HEK293 (cell line): ENCODE measurements at regions not wholly inside any gene's neighbourhood (a gene's known extent, or its start where the extent isn't known, plus 50 kb on each side); places are given as distances from the start of the nearest gene placed in this dataset.

Source experiments
- CTCF ChIA-PET: fragments of 350-600 bp; formaldehyde crosslinking; extraction: SDS; loops from one replicate; lab custom pipeline; 2021; ENCODE audit warnings: antibody characterized with exemption; lab: Yijun Ruan, JAX
- POLR2A ChIA-PET: fragments of 300-600 bp; formaldehyde crosslinking; extraction: SDS; loops from one replicate; lab custom pipeline; 2020; ENCODE audit warnings: antibody characterized with exemption, inconsistent platforms; lab: Yijun Ruan, JAX
- H3K27ac ChIP-seq: fragments of 200-500 bp; sonication (Bioruptor generic); 2 replicates; pipeline ENCODE4 v1.5.1; 2014; ENCODE audit warnings: low read depth, low read length, control low read depth, inconsistent platforms; ENCODE audit errors: extremely low read depth
- H3K36me3 ChIP-seq, 2 experiments: fragments of 200-500 bp in 1 of 2; sonication (Bioruptor generic) in 1 of 2; 1 replicate in 1 of 2; 2 replicates in 1 of 2; pipeline ENCODE4 v1.5.1; 2014 to 2017; ENCODE audit warnings: inconsistent platforms in 2 of 2, low read length in 2 of 2; ENCODE audit not compliant: control insufficient read depth in 2 of 2, insufficient read depth in 1 of 2
- H3K4me1 ChIP-seq: fragments of 200-500 bp; sonication (Bioruptor generic); 2 replicates; pipeline ENCODE4 v1.5.1; 2014; ENCODE audit warnings: mild to moderate bottlenecking, low read length, inconsistent platforms; ENCODE audit not compliant: control insufficient read depth, insufficient read depth
- H3K4me3 ChIP-seq: 2 replicates; pipeline ENCODE4 v1.5.1; 2011; ENCODE audit warnings: low read depth, mild to moderate bottlenecking, control low read depth, low read length, moderate library complexity
- H3K9me3 ChIP-seq: fragments of 200-500 bp; sonication (Bioruptor generic); 2 replicates; pipeline ENCODE4 v1.5.1; 2014; ENCODE audit warnings: low read depth, low read length, inconsistent platforms; ENCODE audit not compliant: control insufficient read depth, insufficient read depth
- BCL6B ChIP-seq: fragments of 450-650 bp; formaldehyde crosslinking; IDR thresholded peaks from 2 replicates; pipeline ENCODE4 v1.5.1; 2017; ENCODE audit warnings: missing biosample characterization, missing genetic modification characterization
- HOXD13 ChIP-seq: sonication (generic); formaldehyde crosslinking; IDR thresholded peaks from 2 replicates; pipeline ENCODE4 v1.8.0; 2022; ENCODE audit warnings: missing genetic modification reagents, borderline replicate concordance
- OVOL3 ChIP-seq: fragments of 450-650 bp; formaldehyde crosslinking; IDR thresholded peaks from 2 replicates; pipeline ENCODE4 v1.5.1; 2016; ENCODE audit warnings: missing biosample characterization, missing genetic modification characterization
- SP2 ChIP-seq: fragments of 450-650 bp; formaldehyde crosslinking; IDR thresholded peaks from 2 replicates; pipeline ENCODE4 v1.5.1; 2016; ENCODE audit warnings: missing biosample characterization, missing genetic modification characterization
- SP3 ChIP-seq: fragments of 450-650 bp; formaldehyde crosslinking; IDR thresholded peaks from 2 replicates; pipeline ENCODE4 v1.5.1; 2016; ENCODE audit warnings: missing biosample characterization, missing genetic modification characterization
- TRIM28 ChIP-seq: IDR thresholded peaks from 2 replicates; pipeline ENCODE4 v1.6.1; 2011; ENCODE audit warnings: low read length, control low read depth, borderline replicate concordance
- YY1 ChIP-seq: fragments of 450-650 bp; formaldehyde crosslinking; IDR thresholded peaks from 2 replicates; pipeline ENCODE4 v1.5.1; 2018; ENCODE audit warnings: missing biosample characterization, missing genetic modification characterization
- ZBTB10 ChIP-seq: fragments of 450-650 bp; formaldehyde crosslinking; IDR thresholded peaks from 2 replicates; pipeline ENCODE4 v1.5.1; 2016; ENCODE audit warnings: missing biosample characterization, missing genetic modification characterization
- ZNF146 ChIP-seq: fragments of 450-650 bp; formaldehyde crosslinking; IDR thresholded peaks from 2 replicates; pipeline ENCODE4 v1.5.1; 2016; ENCODE audit warnings: missing biosample characterization, missing genetic modification characterization
- ZNF148 ChIP-seq: fragments of 450-650 bp; formaldehyde crosslinking; IDR thresholded peaks from 2 replicates; pipeline ENCODE4 v1.5.0; 2017; ENCODE audit warnings: missing biosample characterization, missing genetic modification characterization, borderline replicate concordance
- ZNF157 ChIP-seq: fragments of 450-650 bp; formaldehyde crosslinking; IDR thresholded peaks from 2 replicates; pipeline ENCODE4 v1.5.1; 2016; ENCODE audit warnings: missing biosample characterization, missing genetic modification characterization
- ZNF174 ChIP-seq: fragments of 450-650 bp; formaldehyde crosslinking; IDR thresholded peaks from 2 replicates; pipeline ENCODE4 v1.5.0; 2017; ENCODE audit warnings: missing biosample characterization, mild to moderate bottlenecking, missing genetic modification characterization
- ZNF19 ChIP-seq: fragments of 450-650 bp; formaldehyde crosslinking; IDR thresholded peaks from 2 replicates; pipeline ENCODE4; 2016; ENCODE audit warnings: missing biosample characterization, missing genetic modification characterization, low read depth
- ZNF280D ChIP-seq: fragments of 450-650 bp; formaldehyde crosslinking; IDR thresholded peaks from 2 replicates; pipeline ENCODE4 v1.5.1; 2016; ENCODE audit warnings: missing biosample characterization, missing genetic modification characterization
- ZNF341 ChIP-seq: fragments of 450-650 bp; formaldehyde crosslinking; IDR thresholded peaks from 2 replicates; pipeline ENCODE4; 2016; ENCODE audit warnings: low read depth, missing biosample characterization, missing genetic modification characterization
- ZNF473 ChIP-seq: fragments of 450-650 bp; formaldehyde crosslinking; IDR thresholded peaks from 2 replicates; pipeline ENCODE4 v1.5.1; 2017; ENCODE audit warnings: missing biosample characterization, missing genetic modification characterization
- ZNF48 ChIP-seq: fragments of 450-650 bp; formaldehyde crosslinking; IDR thresholded peaks from 2 replicates; pipeline ENCODE4 v1.5.1; 2016; ENCODE audit warnings: missing biosample characterization, missing genetic modification characterization
- ZNF510 ChIP-seq: fragments of 450-650 bp; formaldehyde crosslinking; IDR thresholded peaks from 2 replicates; pipeline ENCODE4 v1.5.1; 2018; ENCODE audit warnings: mild to moderate bottlenecking, missing genetic modification characterization, missing biosample characterization; ENCODE audit not compliant: insufficient replicate concordance
- ZNF513 ChIP-seq: fragments of 450-650 bp; IDR thresholded peaks from 2 replicates; pipeline ENCODE4 v1.5.1; 2018; ENCODE audit warnings: missing biosample characterization, missing genetic modification characterization
- ZNF561 ChIP-seq: fragments of 450-650 bp; IDR thresholded peaks from 2 replicates; pipeline ENCODE4 v1.5.1; 2018; ENCODE audit warnings: missing biosample characterization, missing genetic modification characterization, borderline replicate concordance
- ZNF585B ChIP-seq: fragments of 450-650 bp; formaldehyde crosslinking; IDR thresholded peaks from 2 replicates; pipeline ENCODE4 v1.5.1; 2016; ENCODE audit warnings: missing biosample characterization, missing genetic modification characterization
- ZNF629 ChIP-seq: fragments of 450-650 bp; formaldehyde crosslinking; IDR thresholded peaks from 2 replicates; pipeline ENCODE4 v1.5.1; 2017; ENCODE audit warnings: missing biosample characterization, missing genetic modification characterization
- ZNF677 ChIP-seq: fragments of 450-650 bp; IDR thresholded peaks from 2 replicates; pipeline ENCODE4 v1.5.0; 2018; ENCODE audit warnings: missing biosample characterization, mild to moderate bottlenecking, missing genetic modification characterization, moderate library complexity
- ZNF707 ChIP-seq: fragments of 450-650 bp; formaldehyde crosslinking; IDR thresholded peaks from 2 replicates; pipeline ENCODE4 v1.5.1; 2016; ENCODE audit warnings: missing biosample characterization, missing genetic modification characterization
- ZSCAN16 ChIP-seq: fragments of 450-650 bp; formaldehyde crosslinking; IDR thresholded peaks from 2 replicates; pipeline ENCODE4 v1.5.1; 2016; ENCODE audit warnings: missing biosample characterization, missing genetic modification characterization
- ZSCAN4 ChIP-seq: fragments of 450-650 bp; formaldehyde crosslinking; IDR thresholded peaks from 2 replicates; pipeline ENCODE4 v1.5.1; 2017; ENCODE audit warnings: missing biosample characterization, missing genetic modification characterization
- ZXDB ChIP-seq: fragments of 450-650 bp; formaldehyde crosslinking; IDR thresholded peaks from 2 replicates; pipeline ENCODE4 v1.5.1; 2016; ENCODE audit warnings: missing biosample characterization, missing genetic modification characterization

- no peak for TF ChIP-seq OVOL3 (tag by site-specific recombination)
- TF ChIP-seq BCL6B (tag by site-specific recombination) = peak; percentile 63; the same call in 1 of the 2 replicates
- no peak for TF ChIP-seq ZXDB
- no peak for TF ChIP-seq ZNF585B (tag by site-specific recombination)
- TF ChIP-seq ZNF48 = no peak
- TF ChIP-seq HOXD13 (CRISPR knock-in tag) = no peak
- TF ChIP-seq ZNF510 (tag by site-specific recombination) = peak; percentile 5
- TF ChIP-seq ZNF157 = no peak
- TF ChIP-seq YY1 (tag by site-specific recombination) = 0 out of 2 replicates have a peak, but pooled peaks have one; percentile 11
- TF ChIP-seq ZSCAN16 = no peak
Observed at GRCh38 chr6:19465760-19466159, 371.4 kb upstream of the ID4 start (continued).

- Histone ChIP-seq H3K9me3 (no peaks in the 10 kb centered on the region), H3K27ac (no peak overlapping the region), H3K4me1 (peaks cover 8% of the 10 kb centered on the region), H3K4me3 (no peak overlapping the region), H3K36me3 (no peaks in the 10 kb centered on the region)
- ChIA-PET CTCF (no interaction called here), POLR2A (no interaction called here)
- TF ChIP-seq ZNF677 (tag by site-specific recombination) (no peak), ZNF19 (tag by site-specific recombination) (no peak), TRIM28 (no peak), ZNF473 (tag by site-specific recombination) (no peak), ZNF174 (no peak), ZNF341 (no peak), SP3 (tag by site-specific recombination) (no peak), ZBTB10 (tag by site-specific recombination) (0 out of 2 replicates have a peak, but pooled peaks have one; percentile 33), ZNF513 (tag by site-specific recombination) (no peak), ZNF280D (tag by site-specific recombination) (no peak), ZNF629 (tag by site-specific recombination) (no peak), ZNF148 (no peak), OVOL3 (tag by site-specific recombination) (no peak), ZSCAN4 (tag by site-specific recombination) (peak; percentile 89), ZNF561 (no peak), ZXDB (no peak), ZNF707 (tag by site-specific recombination) (peak; percentile 30; the same call in 1 of the 2 replicates), SP2 (no peak), ZNF146 (no peak)
Observed at GRCh38 chr6:19470333-19470732, 366.8 kb upstream of the ID4 start.
